ENCODE measurements at regions not wholly inside any gene's neighbourhood (a gene's known extent, or its start where the extent isn't known, plus 50 kb on each side); places are given as distances from the start of the nearest gene placed in this dataset.
"Not testable (repeated sequence)": the region's sequence is repeated elsewhere in the genome, so short reads cannot be mapped to it uniquely, and the experiment has no call there.

DNA sequence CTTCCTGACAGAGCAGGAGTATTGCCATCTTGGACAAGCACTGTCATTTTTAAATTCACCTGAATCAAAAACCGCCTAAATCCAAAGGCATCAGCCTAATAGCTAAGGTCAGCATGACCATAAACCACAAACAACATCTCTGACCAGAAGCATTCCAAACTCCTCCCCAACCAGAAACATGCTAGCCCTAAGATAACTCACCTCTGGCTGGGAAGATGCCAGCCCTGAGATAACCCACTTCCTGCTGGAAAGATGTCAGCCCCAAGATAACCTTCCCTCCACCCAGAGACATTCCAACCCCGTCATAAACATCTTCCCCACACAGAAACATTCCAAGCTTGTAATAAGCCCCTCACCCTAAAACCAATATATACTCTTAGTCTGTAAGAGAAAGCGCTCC, 250.1 kb upstream of the NRP1 start:
- not testable (repeated sequence) for ATAC-seq

GRCh38 chr10:33579996-33580395, 245.5 kb upstream of the NRP1 start:
- no peak for ATAC-seq

- no peak for ATAC-seq
Observed at GRCh38 chr10:33573606-33574005, 239.1 kb upstream of the NRP1 start.

- no peak for ATAC-seq
Observed at GRCh38 chr10:33571616-33572015, 237.1 kb upstream of the NRP1 start.

DNA sequence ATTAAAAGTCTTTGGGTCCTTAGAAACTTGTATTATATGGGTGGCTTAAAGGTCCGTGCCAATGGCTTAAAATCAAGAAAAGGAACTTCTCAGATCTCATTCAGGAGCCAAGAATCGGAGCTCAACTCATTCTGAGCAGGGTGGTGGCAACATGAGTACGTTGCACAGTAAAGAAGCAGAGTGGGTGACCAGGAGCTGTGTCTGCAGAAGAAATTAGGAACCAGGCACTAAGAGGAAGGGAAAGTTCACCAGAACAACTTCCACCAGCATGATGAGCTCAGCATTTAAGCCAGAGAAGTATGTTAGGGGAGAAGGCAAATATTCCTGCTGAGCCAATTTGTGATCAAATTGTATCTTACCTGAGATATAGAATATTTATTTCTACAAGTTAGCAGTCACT, 236.0 kb upstream of the NRP1 start:
- ATAC-seq = no peak

DNA sequence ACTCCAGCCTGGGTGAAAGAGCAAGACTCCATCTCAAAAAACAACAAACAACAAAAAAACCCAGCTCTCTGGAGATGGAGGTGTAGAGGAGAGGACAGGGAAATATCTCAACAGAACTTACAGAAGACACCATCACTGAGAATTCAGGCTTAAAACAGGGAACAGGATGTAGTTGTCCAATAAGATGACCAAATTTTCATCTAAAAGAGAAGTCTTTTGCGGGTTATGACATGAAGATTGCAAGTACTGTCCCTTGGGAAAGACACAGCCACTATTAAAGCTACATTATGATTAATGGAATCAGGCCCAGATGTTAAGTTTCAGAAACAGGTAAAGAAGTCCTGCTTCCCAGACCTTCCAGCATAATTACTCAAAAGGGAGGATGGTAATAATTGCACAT, 235.2 kb upstream of the NRP1 start:
- ATAC-seq = no peak

- no peak for ATAC-seq
Observed at GRCh38 chr10:33566426-33566825, 232.0 kb upstream of the NRP1 start.

DNA sequence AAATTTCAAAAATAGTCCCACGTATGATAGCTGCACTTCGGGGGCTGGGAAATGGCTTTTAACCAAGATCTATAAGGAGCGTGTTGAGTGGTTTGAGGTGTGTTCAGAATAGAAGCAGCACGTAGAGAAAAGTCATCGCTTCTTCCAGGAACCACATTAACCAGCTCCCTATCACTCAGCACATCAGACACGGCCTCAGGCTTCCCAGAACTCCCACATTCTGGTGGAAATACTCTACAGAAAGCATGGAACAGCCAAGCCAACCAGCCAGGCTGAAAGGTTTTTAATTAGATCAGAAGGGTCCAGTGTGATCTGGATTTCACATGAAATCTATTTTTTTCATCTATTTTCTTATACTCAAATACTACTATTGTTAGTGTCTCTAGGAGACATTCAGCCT, 231.5 kb upstream of the NRP1 start:
- no peak for ATAC-seq

- ATAC-seq = no peak
Observed at GRCh38 chr10:33565231-33565630, 230.8 kb upstream of the NRP1 start.

- no peak for ATAC-seq
Observed at GRCh38 chr10:33559105-33559504, 224.6 kb upstream of the NRP1 start.

- ATAC-seq = no peak
Observed at GRCh38 chr10:33557313-33557712, 222.8 kb upstream of the NRP1 start.

GRCh38 chr10:33556620-33557019, 222.2 kb upstream of the NRP1 start:
- ATAC-seq = no peak

GRCh38 chr10:33556103-33556502, 221.6 kb upstream of the NRP1 start:
- ATAC-seq = no peak

- no peak for ATAC-seq
Observed at GRCh38 chr10:33553748-33554571, 219.5 kb upstream of the NRP1 start.

DNA sequence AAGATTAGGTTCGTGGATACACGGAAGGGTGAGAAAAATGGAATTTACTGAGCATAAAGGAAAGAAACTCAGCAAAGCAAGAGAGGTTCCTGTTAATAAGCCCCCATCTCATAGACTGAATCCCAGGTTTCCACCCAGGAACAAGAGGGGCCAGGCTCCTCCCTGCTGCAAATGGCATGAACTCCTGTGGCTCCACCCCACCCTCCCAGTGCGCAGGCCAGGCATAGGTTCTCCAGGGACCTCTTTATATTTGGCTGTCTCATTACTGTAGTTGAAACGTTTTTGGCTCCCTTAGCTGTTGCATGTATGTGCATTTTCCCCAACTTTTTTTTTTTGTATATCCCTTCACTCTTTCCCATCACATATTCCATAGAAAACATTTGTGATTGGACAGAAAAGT, 217.8 kb upstream of the NRP1 start:
- ATAC-seq = no peak

GRCh38 chr10:33550811-33551210, 216.3 kb upstream of the NRP1 start:
- ATAC-seq = no peak

DNA sequence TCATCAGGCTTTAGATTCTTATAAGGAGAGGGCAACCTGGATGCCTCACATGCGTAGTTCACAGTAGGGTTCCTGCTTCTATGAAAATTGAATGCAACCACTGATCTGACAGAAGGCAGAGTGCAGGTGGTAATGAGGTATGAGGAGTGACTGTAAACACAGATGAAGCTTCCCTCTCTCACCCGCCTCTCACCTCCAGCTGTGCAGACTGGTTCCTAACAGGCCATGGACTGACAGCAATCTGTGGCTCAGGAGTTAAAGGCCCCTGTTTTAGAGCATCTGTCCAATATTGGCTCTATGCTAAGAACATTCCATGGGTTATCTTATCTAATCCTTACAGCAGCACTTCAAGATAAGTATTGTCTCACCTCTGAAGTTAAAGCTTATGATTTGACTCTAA, 213.5 kb upstream of the NRP1 start:
- ATAC-seq = no peak

DNA sequence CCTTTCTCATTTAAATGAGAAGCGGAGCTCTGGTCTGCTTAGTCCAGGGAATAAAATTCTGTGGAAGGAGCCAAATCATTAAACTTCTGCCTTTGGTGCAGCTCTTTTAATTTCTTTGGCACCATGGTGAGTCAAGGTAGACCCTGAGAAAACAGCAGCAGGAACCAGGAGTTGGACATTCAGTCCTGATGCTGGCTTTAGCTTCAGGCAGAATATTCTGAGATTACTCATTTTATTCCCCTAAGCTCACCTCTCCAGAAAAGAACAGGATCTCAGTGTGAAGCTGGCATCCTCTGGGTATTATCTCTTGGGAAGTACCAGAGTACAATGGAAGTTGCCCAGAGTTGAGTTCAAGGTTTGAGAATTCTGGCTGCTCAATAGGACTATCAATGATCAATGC, 211.6 kb upstream of the NRP1 start:
- ATAC-seq = no peak

GRCh38 chr10:33542752-33543505, 208.5 kb upstream of the NRP1 start:
- ATAC-seq = no peak

DNA sequence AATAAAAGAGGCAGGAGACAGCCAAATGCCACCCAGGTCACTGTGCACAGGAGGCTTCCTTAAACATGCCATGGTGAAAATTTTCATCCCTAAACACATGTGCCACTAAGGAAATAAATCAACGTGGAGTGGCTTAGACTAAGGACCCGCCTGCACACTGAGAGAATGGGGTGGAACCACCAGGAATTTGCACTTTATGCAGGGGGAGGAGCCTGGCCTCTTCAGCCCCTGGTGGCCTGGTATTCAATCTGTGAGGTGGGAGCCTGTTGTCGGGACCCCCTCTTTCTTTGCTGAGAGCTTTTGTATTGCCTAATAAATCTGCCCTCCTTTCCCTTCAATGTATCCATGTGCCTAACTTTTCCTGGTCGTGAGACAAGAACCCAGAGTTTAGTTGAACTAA, 204.6 kb upstream of the NRP1 start:
- ATAC-seq = no peak

- no peak for ATAC-seq
Observed at GRCh38 chr10:33537066-33537465, 202.6 kb upstream of the NRP1 start.

DNA sequence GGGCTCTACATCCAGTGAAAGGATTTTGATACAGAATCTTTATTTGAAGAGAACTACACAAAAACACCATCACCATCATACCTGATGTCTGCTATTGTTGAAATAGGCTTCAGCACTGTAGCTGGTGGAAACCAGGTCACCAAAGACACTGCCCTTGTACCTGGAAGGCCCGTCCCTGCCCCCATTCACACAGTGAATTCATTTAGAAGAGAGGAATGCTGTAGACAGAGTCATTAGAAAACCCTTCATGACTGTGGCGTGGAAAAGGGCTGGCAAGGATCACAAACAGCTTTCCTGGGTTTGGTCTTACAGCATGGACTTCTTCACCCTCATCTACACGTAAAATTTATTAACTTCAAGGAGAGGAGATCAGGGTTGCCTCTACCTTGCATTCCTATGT, 202.0 kb upstream of the NRP1 start:
- ATAC-seq = no peak

DNA sequence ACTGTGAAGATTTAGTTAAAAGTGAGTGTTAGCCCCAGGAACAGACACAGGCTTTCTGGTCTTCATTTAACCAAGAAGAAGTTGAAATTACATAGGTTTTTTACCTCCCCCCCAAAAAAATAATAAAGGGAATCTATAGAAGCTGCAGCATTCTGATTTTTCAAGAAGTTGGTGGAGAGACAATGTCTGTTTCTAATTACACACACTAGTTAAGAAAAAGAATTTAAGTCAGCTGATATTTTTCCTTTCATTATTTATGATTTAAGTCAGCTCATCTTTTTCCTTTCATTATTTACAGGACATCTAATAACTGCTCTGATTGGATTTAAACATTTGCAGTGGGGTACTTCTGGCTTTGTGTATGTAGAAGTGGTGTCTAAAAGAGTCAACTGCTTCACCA, 201.4 kb upstream of the NRP1 start:
- ATAC-seq = no peak

- ATAC-seq = no peak
Observed at GRCh38 chr10:33534416-33534815, 199.9 kb upstream of the NRP1 start.

Data from activated CD4-positive, CD25-positive, alpha-beta regulatory T cell treated with anti-CD3 and anti-CD28 coated beads, Interleukin-2, amount 50 U/mL, for 24 hours (primary cell).